ENCODE measurements at regions not wholly inside any gene's neighbourhood (a gene's known extent, or its start where the extent isn't known, plus 50 kb on each side); places are given as distances from the start of the nearest gene placed in this dataset.
"Not testable (repeated sequence)": the region's sequence is repeated elsewhere in the genome, so short reads cannot be mapped to it uniquely, and the experiment has no call there.

DNA sequence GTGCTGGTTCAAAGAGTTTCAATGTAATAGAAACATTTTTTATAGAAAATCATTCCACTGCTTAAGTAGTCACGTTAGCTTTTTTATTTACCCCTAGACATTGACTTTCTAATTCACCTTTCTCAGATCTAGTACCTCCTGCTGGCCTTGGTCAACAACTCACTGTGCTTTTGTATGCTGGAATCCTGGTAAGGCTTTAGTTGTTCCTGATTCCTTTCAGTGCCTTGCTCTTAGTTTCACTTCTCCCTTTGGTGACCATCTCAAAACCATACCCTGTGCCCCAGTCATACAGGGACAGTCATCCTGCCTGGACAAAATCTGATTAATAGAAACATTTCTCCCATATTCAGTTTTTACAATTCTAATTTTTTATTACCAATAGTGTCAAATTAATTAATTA is 130.2 kb downstream of the GPR37 start:
- DNase-seq (ENCODE audit: low spot score) = no peak

DNA sequence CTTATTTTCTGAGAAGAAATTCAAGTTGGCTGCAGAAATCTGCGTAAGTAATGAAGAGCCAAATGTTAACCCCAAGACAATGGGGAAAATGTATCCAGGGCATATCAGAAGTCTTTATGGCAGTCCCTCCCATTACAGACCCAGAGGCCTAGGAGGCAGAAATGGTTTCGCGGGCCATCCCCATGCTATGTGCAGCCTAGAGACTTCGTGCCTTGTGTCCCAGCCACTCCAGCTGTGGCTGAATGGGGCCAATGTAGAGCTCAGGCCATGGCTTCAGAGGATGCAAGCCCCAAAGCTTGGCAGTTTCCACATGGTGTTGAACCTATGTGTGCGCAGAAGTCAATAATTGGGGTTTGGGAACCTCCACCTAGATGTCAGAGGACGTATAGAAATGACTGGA is 131.9 kb downstream of the GPR37 start:
- no peak for DNase-seq (ENCODE audit: low spot score)

DNA sequence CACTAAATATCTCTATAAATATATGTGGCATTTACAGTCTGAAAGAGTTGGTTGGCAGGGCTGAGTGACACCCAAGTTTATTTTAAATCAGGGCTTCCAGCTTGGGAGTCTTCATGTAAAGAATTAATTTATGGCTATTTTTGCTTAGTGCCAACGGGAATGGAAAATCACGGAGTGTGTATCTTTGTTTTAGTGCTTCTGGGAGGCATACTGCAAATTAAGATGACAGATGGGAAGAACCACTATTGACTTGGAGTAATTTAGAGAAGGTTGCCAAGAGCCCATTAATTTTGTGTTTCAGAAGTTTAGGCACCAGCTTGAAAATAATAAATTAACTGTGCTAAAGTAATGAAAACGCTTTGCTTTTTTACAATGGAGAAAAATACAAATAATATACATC is 135.2 kb downstream of the GPR37 start:
- DNase-seq (ENCODE audit: low spot score) = no peak

DNA sequence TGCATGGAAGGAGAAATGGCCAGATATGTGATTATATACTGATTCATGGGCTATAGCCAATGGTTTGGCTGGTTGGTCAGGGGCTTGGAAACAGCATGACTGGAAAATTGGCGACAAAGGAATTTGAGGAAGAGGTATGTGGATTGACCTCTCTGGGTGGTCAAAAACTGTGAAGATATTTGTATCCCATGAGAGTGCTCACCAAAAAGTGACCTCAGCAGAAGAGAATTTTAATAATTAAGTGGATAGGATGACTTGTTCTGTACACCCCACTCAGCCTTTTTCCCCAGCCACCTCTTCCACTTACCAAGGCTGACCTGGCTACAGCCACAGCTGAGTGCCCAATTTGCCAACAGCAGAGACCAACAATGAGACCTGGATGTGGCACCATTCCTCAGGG is 146.7 kb downstream of the GPR37 start:
- DNase-seq (ENCODE audit: low spot score) = no peak

DNA sequence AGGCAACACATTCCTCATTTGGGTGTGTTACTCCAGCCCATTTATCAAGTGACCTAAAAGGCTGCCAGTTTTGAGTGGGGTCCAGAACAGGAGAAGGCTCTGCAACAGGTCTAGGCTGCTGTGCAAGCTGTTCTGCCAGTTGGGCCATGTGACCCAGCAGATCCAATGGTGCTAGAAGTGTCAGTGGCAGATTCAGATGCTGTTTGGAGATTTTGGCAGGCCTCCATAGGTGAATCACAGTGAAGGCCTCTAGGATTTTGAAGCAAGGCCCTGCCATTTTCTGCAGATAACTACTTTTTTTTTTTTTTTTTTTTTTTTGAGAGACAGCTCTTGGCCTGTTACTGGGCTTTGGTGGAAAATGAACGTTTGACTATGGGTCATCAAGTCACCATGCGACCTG is 147.5 kb downstream of the GPR37 start:
- not testable (repeated sequence) for DNase-seq (ENCODE audit: low spot score)

DNA sequence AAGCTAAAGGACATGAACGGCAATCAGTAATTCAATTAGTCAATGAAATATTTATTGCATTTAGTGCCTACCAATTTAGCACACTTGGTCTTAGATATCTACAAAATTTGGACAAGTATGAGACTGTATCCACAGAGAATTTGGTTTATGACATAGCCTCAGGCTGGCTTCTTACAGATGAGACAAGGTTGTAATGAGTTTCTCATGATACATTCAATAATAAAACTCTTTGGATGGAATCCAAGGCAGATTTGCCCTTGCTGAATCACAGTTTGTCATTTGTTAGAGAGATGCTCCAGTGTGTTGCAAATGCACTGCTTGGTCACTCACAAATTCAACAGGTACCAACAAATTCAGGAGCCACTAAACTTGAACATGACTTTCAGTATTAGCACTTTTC is 162.5 kb downstream of the GPR37 start:
- no peak for DNase-seq (ENCODE audit: low spot score)

DNA sequence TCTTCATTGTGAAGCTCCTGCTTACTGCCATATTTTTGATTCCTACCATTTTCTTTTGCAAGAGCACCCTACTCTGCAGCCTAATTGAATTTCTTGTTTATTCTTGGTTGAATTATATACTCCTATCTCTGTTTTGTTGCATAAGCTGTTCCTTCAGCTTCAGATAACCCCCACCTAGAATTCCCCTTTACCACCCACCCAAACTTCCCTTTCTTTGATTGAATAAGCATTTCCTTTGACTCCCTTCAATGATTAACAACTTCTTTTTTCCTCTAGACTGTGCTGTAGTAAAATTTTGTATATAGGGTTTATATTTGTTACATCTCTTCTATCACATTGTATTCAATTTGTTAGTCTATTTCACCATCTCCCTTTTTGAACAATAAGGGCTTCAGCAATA is 168.1 kb downstream of the GPR37 start:
- DNase-seq (ENCODE audit: low spot score) = no peak

DNA sequence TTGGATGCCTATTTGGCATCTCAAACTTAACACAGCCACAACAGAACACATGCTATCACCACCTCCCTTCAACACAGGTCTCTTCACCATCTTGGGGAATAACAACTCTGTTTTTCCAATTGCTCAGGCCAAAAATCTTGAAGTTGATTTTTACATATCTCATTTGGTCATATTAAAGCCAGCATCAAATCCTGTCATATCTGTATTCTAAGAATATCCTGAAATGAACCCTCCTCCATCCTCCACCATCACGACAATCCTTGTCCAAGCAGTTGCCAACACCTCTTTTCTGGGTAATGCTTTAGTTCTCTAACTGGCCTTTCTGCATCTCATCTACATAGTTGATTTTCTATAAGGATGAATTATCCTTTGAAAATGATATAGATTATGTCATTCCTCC is 168.7 kb downstream of the GPR37 start:
- no peak for DNase-seq (ENCODE audit: low spot score)

DNA sequence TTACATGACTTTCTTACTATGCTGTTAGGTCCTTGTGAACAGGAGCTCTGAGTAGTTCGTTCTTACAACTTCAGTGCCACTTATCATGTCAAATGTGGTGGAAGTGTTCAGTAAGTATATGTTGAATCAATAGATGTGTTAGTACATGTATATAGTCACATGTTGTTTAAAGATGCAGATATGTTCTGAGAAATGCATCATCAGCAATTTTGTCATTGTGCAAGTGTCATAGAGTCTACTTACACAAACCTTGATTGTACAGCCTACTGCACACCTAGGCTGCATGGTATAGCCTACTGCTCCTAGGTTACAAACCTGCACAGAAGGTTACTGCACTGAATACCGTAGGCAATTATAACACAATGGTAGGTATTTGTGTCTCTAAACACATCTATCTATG is 174.8 kb downstream of the GPR37 start:
- DNase-seq (ENCODE audit: low spot score) = no peak

DNA sequence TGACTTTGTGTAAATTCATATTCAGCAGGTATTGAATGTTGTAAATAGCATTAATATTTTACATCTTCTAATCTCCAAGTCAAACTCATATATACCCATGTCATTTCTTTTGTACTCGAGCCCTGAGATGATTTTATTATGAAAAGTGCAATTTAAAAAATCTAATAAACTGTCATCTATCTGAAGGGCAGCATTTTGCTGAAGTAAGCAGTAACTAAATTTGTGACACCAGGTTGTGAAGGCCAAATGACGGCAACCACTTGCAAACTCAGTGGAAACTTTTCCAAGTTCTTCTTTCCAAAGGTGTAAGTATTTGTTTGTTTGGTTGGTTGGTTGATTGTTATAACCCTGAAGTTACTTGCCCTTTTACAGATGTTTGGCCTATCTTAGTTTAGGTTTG is 188.3 kb downstream of the GPR37 start:
- no peak for DNase-seq (ENCODE audit: low spot score)

DNA sequence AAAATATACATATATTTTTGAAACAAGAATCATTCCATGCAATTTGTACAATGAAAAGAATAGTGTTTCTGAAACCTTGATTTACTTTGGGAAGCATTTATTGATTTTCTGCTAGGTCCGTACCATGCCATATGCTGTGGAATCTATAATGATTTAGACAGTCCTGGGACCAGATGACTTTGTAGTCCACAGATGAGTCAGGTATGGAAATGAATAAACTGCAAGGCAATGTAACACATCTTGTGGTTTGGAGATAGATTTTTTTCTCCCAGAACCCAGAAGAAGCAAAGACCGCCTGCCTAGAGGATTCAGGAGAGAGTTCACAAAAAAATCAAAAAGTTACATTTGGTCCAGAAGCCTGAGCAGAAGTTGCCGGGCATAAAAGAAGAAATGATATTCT is 190.4 kb downstream of the GPR37 start:
- DNase-seq (ENCODE audit: low spot score) = no peak

DNA sequence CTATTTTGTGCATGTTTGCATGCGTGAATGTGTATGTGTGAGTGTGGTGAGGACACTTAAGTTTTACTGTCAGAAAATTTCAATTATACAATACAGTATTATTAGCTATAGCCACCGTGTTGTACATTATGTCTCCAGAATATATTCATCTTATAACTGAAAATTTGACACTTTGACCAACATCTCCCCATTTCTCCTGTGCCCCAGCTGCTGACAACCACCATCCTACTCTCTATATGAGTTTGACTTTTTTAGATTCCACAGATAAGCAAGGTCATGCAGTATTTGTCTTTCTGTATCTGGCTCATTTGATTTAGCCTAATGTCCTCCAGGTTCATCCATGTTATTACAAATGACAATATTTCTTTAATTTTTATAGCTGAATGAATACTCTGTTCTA is 195.0 kb downstream of the GPR37 start:
- no peak for DNase-seq (ENCODE audit: low spot score)

DNA sequence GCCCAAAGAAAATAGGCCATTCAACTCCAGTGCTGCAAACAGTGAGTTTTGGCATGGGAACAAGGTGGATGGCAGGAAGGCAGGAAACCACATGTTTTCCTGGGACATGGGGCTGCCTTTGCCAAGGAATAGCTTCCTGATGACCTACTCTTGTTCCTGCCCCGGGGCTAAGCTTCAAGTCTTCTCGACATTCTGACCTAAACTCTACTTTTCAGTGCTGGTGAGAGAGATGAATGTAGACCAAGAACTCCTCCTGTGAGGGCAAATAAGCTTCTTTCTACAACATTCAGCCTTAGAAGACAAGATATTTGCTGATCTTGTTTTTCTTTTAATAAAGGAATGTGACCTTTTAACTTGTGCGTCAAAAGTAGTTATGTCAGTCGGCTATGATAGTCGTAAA is 199.0 kb downstream of the GPR37 start:
- DNase-seq (ENCODE audit: low spot score) = no peak

DNA sequence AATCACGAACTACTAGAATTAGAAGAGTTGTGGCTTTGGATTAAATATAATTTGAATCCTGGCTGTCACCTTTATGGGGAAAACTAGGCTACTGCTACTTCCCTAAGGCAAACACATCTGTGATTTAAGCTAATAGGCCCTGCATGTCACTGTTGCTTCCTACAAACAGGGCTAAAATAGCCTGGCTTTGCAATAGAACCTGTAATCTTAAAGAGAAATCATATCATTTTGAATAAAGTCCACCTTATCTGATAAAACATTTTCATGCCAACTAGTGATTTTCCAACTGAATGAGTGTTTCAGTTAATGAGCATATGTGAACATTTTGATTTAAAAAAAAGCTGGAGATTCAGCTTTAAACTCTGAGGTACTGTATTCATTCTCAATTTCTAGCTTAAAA is 208.0 kb downstream of the GPR37 start:
- DNase-seq (ENCODE audit: low spot score) = no peak

DNA sequence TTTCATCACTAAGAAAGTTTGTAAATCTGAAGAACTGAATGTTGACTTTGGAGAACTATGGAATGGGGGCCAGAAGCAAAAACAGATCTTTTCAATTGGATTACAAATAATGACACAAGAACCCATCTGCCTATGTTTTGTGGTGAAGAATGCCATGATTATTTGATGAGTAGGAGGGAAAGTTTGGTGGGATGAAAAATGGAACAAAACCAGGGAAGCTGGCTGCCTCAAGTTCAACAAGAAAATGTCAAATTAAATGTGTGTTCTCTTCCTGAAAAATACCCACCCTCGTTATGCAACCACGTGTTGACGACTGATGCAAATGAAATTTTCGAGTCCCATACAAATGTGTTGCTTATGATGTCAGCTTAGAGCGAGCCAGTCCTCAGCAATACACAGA is 208.5 kb downstream of the GPR37 start:
- DNase-seq (ENCODE audit: low spot score) = no peak

DNA sequence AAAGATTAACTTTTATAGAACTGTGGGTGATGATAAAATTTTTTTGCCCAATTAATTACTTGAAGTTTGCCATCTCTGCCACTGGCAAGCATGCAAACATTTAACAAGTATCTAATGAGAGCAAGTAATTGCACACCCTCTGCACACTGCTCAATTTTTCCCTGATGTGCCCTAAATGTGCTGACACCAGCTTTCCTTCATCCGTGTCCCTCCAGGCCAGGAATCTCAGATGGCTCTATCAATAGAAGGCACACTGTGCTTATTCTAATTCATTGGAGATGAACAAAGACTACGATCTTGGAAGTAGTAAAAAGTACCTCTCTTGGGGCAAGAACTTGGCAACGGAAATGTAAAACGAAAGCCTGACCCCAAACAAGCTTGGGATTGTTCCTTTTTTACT is 212.1 kb downstream of the GPR37 start:
- no peak for DNase-seq (ENCODE audit: low spot score)

DNA sequence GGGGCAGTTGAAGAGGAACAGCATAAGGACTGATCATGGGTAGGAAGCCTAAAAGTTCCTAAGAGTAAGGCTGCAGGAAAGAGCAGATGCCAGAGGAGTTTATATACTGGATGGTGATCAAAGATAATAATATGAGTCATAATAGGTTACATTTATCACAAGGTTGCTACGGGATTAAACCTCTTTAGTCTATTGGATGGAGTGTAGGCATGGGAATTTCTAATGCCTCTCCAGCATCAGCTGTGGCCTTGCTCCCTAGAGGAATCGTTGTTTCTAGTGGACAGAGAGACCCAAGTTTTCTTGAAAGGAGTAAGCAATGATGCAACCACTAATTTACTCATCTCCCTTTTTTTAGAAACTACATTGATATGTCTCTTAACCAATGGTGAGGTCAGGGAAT is 213.4 kb downstream of the GPR37 start:
- no peak for DNase-seq (ENCODE audit: low spot score)

DNA sequence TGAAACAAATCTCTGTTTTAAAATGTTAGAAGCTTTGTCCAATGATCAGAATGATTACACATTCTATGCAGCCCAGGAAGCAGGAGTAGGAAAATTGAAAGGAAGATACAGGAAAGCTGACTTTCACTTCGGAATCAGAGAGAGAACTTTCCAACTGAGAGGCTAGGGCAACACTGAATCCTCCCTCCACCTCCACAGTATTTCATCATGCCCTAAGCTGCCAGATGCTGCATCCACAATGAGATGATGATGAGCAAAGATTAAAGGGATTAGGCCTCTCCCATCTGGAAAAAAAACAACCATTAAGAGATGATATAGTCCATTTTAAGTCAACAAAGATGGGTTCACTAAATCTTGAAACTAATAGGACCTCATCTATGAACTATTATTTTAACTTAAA is 215.6 kb downstream of the GPR37 start:
- DNase-seq (ENCODE audit: low spot score) = no peak

DNA sequence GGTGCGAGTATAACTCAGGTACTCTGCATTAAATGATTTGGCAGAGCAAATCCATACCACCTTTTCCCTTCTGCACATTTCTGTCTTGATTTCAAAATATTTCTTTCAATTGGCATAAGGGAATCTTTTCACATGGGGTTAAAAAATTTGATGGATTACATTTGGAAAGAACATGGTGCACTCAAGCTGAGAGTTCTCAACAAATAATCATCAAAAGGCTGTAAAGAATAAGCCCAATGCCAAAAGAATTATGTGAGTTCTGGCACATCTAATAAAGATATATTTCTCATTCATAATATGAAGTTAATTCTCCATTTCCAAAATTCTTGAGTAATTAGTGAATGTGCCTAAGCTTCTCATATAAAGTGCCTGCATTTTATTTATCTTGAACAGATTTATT is 223.1 kb downstream of the GPR37 start:
- no peak for DNase-seq (ENCODE audit: low spot score)

DNA sequence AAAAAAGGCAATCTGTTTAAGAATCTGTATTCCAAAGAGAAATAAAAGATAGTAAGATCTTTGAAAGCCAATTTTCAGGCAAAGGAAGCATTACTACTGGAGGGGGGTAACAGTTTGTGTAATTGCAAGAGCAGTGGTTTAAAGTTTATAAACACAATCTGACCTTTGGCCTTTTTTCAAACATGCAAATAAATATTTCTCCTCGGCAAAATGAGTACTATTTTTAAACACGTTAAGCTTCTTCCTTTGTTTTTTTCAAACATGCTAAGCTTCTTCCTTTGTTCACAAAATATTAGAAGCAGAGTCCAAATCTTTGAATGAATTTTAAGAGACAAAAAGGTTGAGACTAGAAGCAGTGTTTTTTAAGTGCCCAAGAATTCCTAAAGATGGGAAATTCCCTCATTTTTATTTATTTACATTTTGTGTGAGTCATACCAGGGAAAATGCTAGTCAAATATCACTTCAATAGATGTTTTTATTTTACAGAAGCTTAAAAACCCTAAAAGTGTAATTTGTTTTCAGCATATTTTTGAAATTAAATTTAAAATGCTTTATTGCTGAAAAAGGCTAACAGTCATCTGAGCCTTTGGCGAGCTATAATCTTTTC is 229.3 kb downstream of the GPR37 start:
- no peak for DNase-seq (ENCODE audit: low spot score)

DNA sequence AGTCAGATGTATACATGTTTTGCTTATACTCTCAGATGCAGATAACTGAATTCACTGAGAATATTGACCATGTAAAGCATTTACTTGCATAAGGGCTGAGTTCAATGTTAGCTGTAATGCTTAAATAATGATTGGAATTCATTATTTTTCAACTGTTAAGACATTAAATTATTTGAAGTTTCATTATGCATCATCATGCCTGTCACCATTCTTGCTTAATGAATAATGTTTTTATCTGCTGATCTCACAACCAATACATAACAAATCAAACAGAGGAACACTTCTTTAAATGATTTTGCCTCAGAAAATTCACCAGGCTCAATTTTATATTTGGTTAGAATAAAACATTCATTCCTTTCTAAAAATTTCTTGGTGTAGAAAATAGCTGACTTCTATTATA is 233.4 kb downstream of the GPR37 start:
- no peak for DNase-seq (ENCODE audit: low spot score)

DNA sequence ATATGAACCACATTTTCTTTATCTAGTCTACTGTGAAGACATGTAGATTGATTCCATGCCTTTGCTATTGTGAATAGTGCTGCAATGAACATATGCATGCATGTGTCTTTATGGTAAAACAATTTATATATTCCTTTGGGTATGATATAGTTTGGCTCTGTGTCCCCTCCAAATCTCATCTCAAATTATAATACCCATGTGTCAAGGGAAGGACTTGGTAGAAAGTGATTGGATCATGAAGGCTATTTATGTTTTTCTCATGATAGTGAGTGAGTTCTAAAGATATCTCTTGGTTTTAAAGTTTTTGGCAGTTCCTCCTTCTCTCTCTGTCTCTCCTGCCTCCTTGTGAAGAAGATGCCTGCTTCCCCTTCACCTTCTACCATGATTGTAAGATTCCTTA is 248.7 kb downstream of the GPR37 start:
- no peak for DNase-seq (ENCODE audit: low spot score)

DNA sequence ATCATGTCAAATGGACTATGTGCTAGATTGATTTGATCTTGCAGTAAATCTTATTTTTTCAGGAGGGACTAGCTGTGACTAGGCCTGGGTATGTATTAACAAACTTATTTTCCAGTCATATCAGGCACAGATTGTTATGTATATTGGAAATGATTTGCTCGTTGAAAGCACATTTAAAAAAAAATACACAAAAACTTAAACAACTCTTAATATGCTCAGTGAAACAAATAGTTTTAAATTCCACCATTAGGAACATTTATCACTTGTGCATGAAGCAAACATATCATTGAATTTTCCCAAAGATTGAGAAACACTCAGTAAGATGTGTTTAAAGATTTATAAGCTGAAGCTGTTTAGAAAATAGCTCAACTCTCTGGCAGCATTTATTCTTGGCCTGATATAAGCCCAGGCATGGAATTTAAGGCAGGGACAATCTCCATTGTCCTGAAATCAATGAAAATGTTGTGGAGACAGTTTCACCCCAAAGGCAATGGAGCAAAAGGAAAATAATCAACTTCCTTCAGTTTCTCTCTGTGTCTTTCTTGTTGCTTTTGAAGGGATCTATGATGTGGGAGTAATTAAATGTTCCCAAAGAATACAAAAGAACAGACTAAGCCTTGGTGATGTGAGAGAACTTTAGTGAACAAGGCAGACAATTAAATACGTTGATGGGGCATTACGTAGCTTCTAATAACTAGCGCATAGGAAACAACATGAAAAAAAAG is 250.3 kb downstream of the GPR37 start:
- no peak for DNase-seq (ENCODE audit: low spot score)

DNA sequence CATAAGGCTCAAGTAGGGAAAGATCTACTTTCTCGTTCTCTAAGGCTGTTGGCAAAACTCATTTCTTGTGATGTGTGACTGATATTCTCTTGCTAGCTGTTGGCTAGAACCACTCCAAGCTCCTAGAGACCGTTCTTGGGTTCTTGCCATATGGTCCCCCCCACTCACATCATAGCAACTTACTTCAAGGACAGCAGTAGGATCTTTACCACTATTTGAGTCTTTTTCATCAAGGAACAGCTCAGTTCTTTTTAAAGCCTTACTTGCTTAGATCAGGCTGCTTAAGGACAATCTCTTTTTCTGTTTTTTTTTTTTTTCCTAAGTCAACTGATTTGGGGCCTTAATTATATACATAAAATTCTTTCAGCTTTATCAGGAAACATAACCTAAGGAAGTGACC is 251.1 kb downstream of the GPR37 start:
- no peak for DNase-seq (ENCODE audit: low spot score)
